Mucosa of rectum (tissue), 2 donors: ENCODE measurements at regions not wholly inside any gene's neighbourhood (a gene's known extent, or its start where the extent isn't known, plus 50 kb on each side); places are given as distances from the start of the nearest gene placed in this dataset.
A peak's percentile ranks its signal among the peaks of the same experiment; 100 is the strongest.

Experiments used
- H3K27ac ChIP-seq, 2 donors: one replicate each; pipeline ENCODE4 v1.7.0; 2013; ENCODE audit warnings: inconsistent platforms in 2 of 2, low read depth in 2 of 2, low read length in 2 of 2
- H3K27me3 ChIP-seq, 2 donors: one replicate each; pipeline ENCODE4 v1.7.0; 2013; ENCODE audit warnings: low read length in 2 of 2; ENCODE audit not compliant: control insufficient read depth in 2 of 2, insufficient read depth in 2 of 2
- H3K36me3 ChIP-seq, 2 donors: one replicate each; pipeline ENCODE4 v1.7.0; 2013; ENCODE audit warnings: low read length in 2 of 2; ENCODE audit not compliant: control insufficient read depth in 2 of 2, insufficient read depth in 2 of 2
- H3K4me1 ChIP-seq, 2 donors: one replicate each; pipeline ENCODE4 v1.7.0; 2013; ENCODE audit warnings: low read length in 2 of 2, mild to moderate bottlenecking in 1 of 2; ENCODE audit not compliant: control insufficient read depth in 2 of 2, insufficient read depth in 2 of 2
- H3K4me3 ChIP-seq, 2 donors: one replicate each; pipeline ENCODE4 v1.7.0; 2013; ENCODE audit warnings: low read length in 2 of 2
- H3K9ac ChIP-seq, 2 donors: one replicate each; pipeline ENCODE4 v1.7.0; 2013; ENCODE audit warnings: low read length in 2 of 2, low read depth in 1 of 2, mild to moderate bottlenecking in 1 of 2
- H3K9me3 ChIP-seq, 2 donors: one replicate each; pipeline ENCODE4 v1.7.0; 2013; ENCODE audit warnings: low read length in 2 of 2; ENCODE audit not compliant: control insufficient read depth in 2 of 2
- donor health status: healthy.
- donor health status: Normal muscosa, but diverticular disease.

DNA sequence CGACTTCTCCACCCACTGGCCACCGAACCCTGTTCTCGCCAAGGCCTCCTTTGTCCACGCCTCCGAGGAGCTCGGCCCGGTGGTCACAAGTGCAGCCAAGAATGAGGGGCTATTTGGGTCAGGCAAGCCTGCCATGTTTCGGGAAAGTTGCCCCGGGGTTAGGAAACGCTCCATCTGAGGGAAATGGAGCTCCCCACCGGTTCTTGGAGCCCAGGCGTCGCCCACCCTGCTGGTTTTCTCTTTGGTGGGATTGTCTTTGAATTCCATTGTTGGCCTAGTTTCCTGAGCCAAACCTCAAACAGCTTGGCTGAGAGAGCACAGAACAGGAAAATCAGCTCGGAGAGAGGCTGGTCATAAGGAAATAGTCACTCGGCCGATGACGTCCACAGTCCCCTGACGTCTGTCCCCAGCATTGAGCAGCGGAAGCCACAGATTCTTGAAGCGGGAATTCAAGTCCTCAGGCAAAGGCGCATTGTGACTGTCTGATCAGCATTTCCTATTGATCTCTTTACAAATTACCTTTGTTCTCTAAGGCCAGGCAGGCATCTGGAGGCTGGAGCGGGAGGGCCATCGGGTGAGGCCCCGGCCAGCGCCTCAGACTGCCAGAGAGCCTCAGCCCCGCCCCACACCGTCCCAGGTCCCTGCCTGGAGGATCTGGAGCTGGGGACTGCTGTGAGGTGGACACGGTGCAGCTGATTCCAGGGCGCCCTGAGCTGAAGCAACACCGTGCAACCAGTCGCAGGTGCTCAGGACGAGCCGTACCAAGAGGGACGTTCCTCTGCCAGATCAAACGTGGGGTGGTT is 138.6 kb downstream of the DLL1 start:
- Histone ChIP-seq H3K9me3 (no peaks in the 10 kb centered on the region), H3K4me3 (peak overlapping the region in 1 of 2 donors; percentile 13), H3K36me3 (no peaks in the 10 kb centered on the region), H3K27ac (peak overlapping the region; percentile 13 to 23), H3K9ac (no peak overlapping the region), H3K4me1 (no peaks in the 10 kb centered on the region), H3K27me3 (peaks cover 3 to 6% of the 10 kb centered on the region in 2 donors)

DNA sequence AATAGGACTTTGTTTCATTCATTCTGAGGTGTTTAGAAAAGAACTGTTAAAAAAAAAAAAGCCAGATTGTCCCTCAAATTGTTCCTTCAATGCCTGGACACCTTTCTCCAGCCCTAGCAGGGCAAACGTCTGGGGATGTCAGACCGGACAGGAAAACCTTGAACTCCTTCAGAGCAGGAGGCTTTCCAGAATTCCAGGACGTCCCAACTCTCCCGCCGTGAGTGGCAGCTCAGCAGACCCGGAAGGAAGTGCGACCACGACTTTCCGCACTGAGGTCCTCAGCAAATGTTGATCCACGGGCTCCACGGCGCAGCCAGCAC is 139.1 kb downstream of the DLL1 start:
- no peaks in the 10 kb centered on the region for H3K4me1 ChIP-seq
- no peaks in the 10 kb centered on the region for H3K9me3 ChIP-seq
- H3K9ac ChIP-seq, result no peak overlapping the region
- H3K27ac ChIP-seq, result peak overlapping the region; percentile 13 to 23
- H3K27me3 ChIP-seq, result peaks cover 3 to 6% of the 10 kb centered on the region in 2 donors
- H3K4me3 ChIP-seq, result no peak overlapping the region
- H3K36me3 ChIP-seq, result no peaks in the 10 kb centered on the region

DNA sequence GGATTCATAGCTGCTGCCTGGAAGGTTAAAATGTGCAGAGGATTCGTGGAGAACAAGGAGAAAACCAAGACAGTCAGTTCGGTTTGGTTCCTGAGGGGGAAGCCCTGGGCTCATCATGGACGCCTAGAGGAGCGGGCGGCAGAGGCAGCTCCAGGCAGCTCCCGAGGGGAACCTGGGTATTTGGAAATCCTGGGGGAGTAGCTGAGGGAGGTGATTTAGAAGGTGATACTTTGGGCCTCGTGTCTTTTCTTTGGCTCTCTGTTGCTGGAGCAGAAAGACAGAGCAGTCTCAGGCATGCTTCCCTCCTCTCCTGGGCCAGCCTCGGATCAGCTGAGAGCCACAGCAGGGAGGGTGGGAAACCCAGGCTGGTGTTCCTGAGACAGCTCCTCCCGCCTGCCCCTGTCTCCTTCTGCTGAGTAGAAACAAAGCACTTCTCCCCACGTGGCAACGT is 139.5 kb downstream of the DLL1 start:
- Histone ChIP-seq H3K27ac (no peak overlapping the region), H3K36me3 (no peaks in the 10 kb centered on the region), H3K9me3 (no peaks in the 10 kb centered on the region), H3K9ac (no peak overlapping the region), H3K27me3 (peaks cover 3 to 6% of the 10 kb centered on the region in 2 donors), H3K4me1 (no peaks in the 10 kb centered on the region), H3K4me3 (no peak overlapping the region)

DNA sequence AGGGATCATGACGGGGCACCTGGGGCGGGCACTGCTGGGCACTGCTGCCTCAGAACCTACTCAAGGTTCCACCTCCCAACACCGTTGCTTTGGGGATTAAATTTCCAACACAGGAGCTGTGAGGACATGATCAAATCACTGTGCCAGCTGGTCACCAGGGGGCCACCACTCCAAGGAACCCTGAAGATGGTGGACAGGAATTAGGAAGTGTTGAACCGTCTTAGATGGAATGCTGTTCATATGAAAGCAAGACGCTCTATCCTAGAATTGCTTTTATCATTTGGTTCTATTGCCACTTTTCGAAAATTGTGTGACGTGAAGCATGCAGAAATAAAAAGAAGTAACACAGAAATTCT is 140.3 kb downstream of the DLL1 start:
- peaks cover 3 to 6% of the 10 kb centered on the region in 2 donors for H3K27me3 ChIP-seq
- no peak overlapping the region for H3K4me3 ChIP-seq
- H3K4me1 ChIP-seq, result peaks cover 0 to 3% of the 10 kb centered on the region in 2 donors
- H3K27ac ChIP-seq, result no peak overlapping the region
- H3K9ac ChIP-seq, result no peak overlapping the region
- H3K36me3 ChIP-seq, result no peaks in the 10 kb centered on the region
- H3K9me3 ChIP-seq, result peaks cover 0 to 3% of the 10 kb centered on the region in 2 donors

DNA sequence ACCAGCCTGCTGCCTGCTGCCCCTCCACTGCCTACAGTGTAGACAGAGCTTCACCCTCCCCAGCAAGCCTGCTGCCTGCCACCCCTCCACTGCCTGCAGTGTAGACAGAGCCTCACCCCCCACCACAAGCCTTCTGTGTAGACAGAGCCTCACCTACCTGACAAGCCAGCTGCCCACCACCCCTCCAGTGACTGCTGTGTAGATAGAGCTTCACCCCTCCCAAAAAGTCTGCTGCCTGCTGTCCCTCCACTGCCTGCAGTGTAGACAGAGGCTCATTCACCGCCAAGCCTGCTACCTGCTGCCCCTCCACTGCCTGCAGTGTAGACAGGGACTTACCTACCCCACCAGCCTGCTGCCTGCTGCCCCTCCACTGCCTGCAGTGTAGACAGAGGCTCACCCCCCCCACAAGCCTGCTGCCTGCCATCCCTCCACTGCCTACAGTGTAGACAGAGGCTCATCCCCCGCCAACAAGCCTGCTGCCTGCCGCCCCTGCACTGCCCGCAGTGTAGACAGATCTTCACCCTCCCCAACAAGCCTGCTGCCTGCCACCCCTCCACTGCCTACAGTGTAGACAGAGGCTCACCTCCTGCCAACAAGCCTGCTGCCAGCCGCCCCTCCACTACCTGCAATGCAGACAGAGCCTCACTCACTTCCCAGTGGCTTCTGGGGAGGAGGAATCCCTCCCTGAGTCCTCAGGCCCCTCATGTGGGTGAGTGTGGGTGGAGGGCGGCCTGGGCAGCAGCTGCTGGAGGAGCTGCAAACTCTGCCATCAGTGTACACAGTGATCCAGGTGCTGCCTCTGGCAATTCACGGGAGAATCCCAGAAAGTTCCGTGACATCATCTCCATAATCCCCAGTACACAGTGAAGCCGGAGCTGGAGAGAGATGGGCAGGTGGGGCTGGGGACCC is 140.9 kb downstream of the DLL1 start:
- no peaks in the 10 kb centered on the region for H3K36me3 ChIP-seq
- H3K4me1 ChIP-seq, result peaks cover 0 to 3% of the 10 kb centered on the region in 2 donors
- no peak overlapping the region for H3K27ac ChIP-seq
- H3K9me3 ChIP-seq, result peaks cover 0 to 3% of the 10 kb centered on the region in 2 donors
- H3K9ac ChIP-seq, result no peak overlapping the region
- H3K27me3 ChIP-seq, result peaks cover 3 to 6% of the 10 kb centered on the region in 2 donors
- no peak overlapping the region for H3K4me3 ChIP-seq

DNA sequence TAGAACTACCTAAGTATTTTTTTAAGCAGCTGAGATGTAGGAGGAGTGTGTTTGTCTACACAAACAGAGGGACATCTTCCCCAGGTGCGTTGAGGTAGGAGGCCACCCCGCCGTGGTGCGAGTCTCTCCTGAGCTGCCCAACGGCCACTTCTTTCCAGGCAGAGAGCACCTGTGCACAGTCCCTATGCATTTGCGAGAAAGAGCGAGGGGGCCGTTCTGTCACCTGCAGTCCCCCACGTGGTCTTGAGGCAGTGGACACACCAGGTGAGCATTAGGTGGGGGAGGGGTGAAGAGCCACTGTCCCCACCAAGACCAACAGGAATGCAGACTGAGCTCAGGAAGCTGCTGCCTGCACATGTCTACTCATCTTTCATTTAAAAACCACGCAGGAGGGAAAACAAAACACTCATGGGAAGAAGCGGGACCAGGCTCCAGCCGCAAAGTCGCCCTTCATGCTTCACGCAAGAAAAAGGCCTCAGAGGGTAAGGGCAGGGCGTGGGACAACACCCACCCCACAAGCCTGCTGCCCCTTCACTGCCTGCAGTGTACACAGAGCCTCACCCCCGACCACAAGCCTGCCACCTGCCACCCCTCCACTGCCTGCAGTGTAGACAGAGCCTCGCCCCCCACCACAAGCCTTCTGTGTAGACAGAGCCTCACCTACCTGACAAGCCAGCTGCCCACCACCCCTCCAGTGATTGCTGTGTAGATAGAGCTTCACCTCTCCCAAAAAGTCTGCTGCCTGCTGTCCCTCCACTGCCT is 142.0 kb downstream of the DLL1 start:
- Histone ChIP-seq H3K4me3 (no peak overlapping the region), H3K27me3 (peaks cover 3 to 6% of the 10 kb centered on the region in 2 donors), H3K27ac (no peak overlapping the region), H3K9ac (no peak overlapping the region), H3K36me3 (no peaks in the 10 kb centered on the region), H3K4me1 (peaks cover 0 to 3% of the 10 kb centered on the region in 2 donors), H3K9me3 (peaks cover 0 to 3% of the 10 kb centered on the region in 2 donors)

DNA sequence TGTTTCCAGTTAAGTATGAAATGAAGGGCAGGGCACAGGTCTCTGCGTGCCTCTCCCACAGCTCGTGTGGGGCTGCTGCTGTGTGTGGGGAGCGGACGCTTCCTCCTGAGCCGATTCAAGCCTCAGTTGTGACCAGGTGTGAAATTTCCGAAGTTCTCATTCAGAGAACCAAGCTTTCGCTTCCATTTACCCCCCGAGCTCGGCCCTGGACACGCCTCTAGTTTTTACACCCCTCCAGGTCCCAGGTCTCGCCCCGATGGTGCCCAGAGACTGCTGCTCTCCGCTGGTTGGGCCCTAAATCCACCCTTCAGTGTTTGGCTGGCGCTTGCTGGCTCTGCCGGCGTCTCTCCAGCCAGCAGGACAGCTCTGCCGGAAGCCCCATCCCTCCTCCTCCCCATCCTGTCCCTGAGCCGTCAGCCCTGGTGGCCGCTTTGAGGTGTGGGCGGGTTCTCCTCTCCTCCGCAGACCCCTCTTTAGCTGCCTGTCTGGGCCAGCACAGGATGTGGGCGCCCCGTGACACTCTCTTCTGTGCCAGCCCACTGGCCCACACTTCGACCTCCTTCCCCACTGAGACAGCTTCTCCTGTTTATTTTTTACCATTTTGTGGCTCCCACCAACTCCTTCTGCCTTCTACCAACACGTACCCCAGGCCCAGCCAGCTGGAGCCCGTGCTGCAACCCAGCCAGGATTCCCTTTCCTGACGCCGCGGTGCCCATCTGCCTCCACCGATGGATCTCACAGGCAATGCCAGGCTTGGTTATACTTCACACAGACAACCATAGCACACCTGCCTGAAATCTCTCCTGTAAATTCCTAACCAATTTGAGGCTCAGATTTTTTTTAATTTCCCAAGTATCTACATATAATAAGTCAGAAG is 142.8 kb downstream of the DLL1 start:
- Histone ChIP-seq H3K9me3 (peaks cover 0 to 3% of the 10 kb centered on the region in 2 donors), H3K27ac (peak overlapping the region in 1 of 2 donors; percentile 38), H3K9ac (no peak overlapping the region), H3K4me1 (peaks cover 0 to 3% of the 10 kb centered on the region in 2 donors), H3K36me3 (no peaks in the 10 kb centered on the region), H3K27me3 (peaks cover 3 to 6% of the 10 kb centered on the region in 2 donors), H3K4me3 (peak overlapping the region in 1 of 2 donors; percentile 26)

DNA sequence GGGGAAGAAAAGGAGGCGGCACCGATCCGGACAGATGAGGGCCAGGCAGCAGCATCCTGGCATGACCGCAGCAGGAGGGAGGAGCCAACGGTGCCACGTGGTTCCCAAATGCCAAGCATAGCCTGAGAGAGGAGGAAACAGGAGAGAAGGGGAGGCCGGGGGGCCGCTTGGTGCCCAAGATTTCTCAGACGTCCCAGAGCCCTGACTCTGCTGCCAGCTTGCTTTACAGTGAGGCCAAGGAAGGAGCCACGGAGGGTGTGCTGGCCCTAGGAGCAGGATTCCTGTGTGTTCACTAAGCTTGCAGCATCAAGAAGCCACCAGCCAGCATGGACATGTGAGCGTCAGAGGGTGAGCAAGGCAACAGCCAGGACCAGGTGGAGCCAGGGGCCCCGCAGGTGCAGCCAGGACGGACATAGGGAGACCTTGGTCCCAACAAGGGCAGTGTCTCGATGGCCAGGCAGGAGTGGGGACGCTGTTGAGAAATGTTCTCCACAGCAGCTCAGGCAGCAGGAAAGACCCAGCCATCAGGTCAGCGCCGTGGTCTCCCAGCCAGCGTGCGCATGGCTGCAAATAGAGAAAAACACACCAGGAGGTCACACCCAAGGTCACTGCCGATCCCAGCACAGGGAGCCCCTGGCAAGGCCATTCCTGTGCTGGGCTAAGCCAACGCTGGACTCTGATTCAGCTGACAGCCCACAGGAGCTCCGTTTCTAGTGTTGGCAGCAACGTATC is 143.7 kb downstream of the DLL1 start:
- H3K4me1 ChIP-seq, result peaks cover 0 to 3% of the 10 kb centered on the region in 2 donors
- H3K9ac ChIP-seq, result no peak overlapping the region
- no peak overlapping the region for H3K27ac ChIP-seq
- H3K36me3 ChIP-seq, result no peaks in the 10 kb centered on the region
- peaks cover 0 to 3% of the 10 kb centered on the region in 2 donors for H3K9me3 ChIP-seq
- peaks cover 3 to 5% of the 10 kb centered on the region in 2 donors for H3K27me3 ChIP-seq
- H3K4me3 ChIP-seq, result peak overlapping the region in 1 of 2 donors; percentile 26

DNA sequence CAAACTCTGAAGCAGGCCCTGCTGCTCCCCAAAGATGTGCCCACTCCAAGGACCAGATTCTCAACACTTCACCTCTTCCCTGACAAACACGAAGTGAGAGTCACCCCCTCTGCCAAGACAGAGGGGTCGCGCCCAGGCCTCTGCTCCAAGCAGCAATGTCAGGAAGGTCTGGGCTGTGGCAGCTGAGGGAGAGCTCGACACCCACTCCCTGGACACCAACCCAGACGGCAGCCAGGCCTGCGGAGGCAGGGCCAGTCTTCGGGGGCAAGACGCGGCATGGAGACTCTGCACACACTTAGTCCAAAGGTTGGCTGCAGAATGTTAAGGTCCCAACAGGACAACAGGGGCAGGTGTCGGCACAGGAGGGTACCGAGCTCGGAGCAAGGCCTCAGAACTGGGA is 144.2 kb downstream of the DLL1 start:
- no peaks in the 10 kb centered on the region for H3K36me3 ChIP-seq
- peaks cover 0 to 3% of the 10 kb centered on the region in 2 donors for H3K9me3 ChIP-seq
- peaks cover 0 to 3% of the 10 kb centered on the region in 2 donors for H3K4me1 ChIP-seq
- H3K27ac ChIP-seq, result no peak overlapping the region
- H3K4me3 ChIP-seq, result no peak overlapping the region
- peaks cover 3% of the 10 kb centered on the region in 2 donors for H3K27me3 ChIP-seq
- H3K9ac ChIP-seq, result no peak overlapping the region
